ENCODE measurements at regions not wholly inside any gene's neighbourhood (a gene's known extent, or its start where the extent isn't known, plus 50 kb on each side); places are given as distances from the start of the nearest gene placed in this dataset.

- no peak overlapping the region for H3K9ac ChIP-seq (ENCODE audit: insufficient read depth, low read length, poor library complexity, severe bottlenecking)
- H3K79me2 ChIP-seq (ENCODE audit: insufficient read depth, low read length): no peaks in the 10 kb centered on the region
- Mint-ChIP-seq H3K4me1 (no peaks in the 10 kb centered on the region), H3K4me3 (no peak overlapping the region), H3K9me3 (peaks cover 0 to 7% (median 0%) of the 10 kb centered on the region in 7 donors), H3K36me3 (no peaks in the 10 kb centered on the region), H3K27me3 (ENCODE audit: low read depth in 3 of 3) (peaks cover 0 to 2% (median 0%) of the 10 kb centered on the region in 3 donors), H3K27ac (no peak overlapping the region)
- no peaks in the 10 kb centered on the region for H3K27me3 ChIP-seq (ENCODE audit: control insufficient read depth in 2 of 2, insufficient read depth in 2 of 2, low read length in 2 of 2)
- H3K36me3 ChIP-seq (replicated peaks in 1 of 2; ENCODE audit: control insufficient read depth in 1 of 2, insufficient read depth in 2 of 2, low read length in 2 of 2): no peaks in the 10 kb centered on the region
- intact Hi-C loops (cut with micrococcal nuclease): no loop called here
- H3K4me2 ChIP-seq (replicated peaks; ENCODE audit: extremely low read depth, low read length, poor library complexity, severe bottlenecking): no peak overlapping the region
- H3K4me1 ChIP-seq (ENCODE audit: control insufficient read depth in 1 of 2, insufficient read depth in 2 of 2, low read length in 2 of 2): no peaks in the 10 kb centered on the region
- no peak for TF ChIP-seq CTCF (IDR thresholded peaks at IDR 0.05)
- no peaks in the 10 kb centered on the region for H4K20me1 ChIP-seq (ENCODE audit: insufficient read depth, low read length)
- WGBS (ENCODE audit: insufficient coverage): no CpG with 5 or more reads among the region's 5 CpGs
- no peak overlapping the region for H3K4me3 ChIP-seq (replicated peaks in 1 of 3; ENCODE audit: low read depth in 2 of 3, low read length in 3 of 3)
- H3K27ac ChIP-seq (ENCODE audit: low read depth in 1 of 2, low read length in 2 of 2): no peak overlapping the region
- no peak for DNase-seq
- no peaks in the 10 kb centered on the region for H3K9me3 ChIP-seq (replicated peaks in 1 of 2; ENCODE audit: control insufficient read depth in 1 of 2, insufficient read depth in 1 of 2, low read length in 2 of 2)
- no peak overlapping the region for H2AFZ ChIP-seq (ENCODE audit: insufficient read depth, low read depth, low read length, poor library complexity, severe bottlenecking)
These were observed 142.7 kb downstream of the GALR1 start for GRCh38 chr18:77392321-77392720.

DNA sequence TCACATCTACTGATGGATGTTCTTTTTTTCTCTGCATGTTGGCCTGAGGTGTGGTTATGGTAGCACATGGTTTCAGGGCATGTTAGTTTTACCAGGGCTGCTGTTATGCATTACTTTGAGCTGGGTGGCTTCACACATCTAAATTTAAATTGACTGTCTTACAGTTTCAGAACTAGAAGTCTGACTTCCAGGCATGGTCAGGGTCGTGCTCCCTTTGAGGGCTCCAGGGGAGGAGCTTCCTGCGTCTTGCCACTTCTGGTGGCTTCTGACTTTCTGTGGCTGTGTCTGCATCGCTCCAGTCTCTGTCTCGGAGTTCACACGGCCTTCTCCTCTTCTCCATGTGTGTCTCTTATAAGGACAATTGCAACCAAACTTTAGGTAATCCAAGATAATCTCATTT is 143.9 kb downstream of the GALR1 start:
- DNase-seq: no peak
- Mint-ChIP-seq H3K4me3 (no peak overlapping the region), H3K4me1 (no peaks in the 10 kb centered on the region), H3K27ac (no peak overlapping the region), H3K27me3 (ENCODE audit: low read depth in 3 of 3) (peaks cover 0 to 2% (median 0%) of the 10 kb centered on the region in 3 donors), H3K36me3 (no peaks in the 10 kb centered on the region), H3K9me3 (peaks cover 0 to 5% (median 0%) of the 10 kb centered on the region in 7 donors)
- Histone ChIP-seq H3K79me2 (ENCODE audit: insufficient read depth, low read length) (no peaks in the 10 kb centered on the region), H4K20me1 (ENCODE audit: insufficient read depth, low read length) (no peaks in the 10 kb centered on the region), H3K4me2 (replicated peaks; ENCODE audit: extremely low read depth, low read length, poor library complexity, severe bottlenecking) (no peak overlapping the region), H3K27me3 (ENCODE audit: control insufficient read depth in 2 of 2, insufficient read depth in 2 of 2, low read length in 2 of 2) (no peaks in the 10 kb centered on the region), H3K4me1 (ENCODE audit: control insufficient read depth in 1 of 2, insufficient read depth in 2 of 2, low read length in 2 of 2) (no peaks in the 10 kb centered on the region), H3K9ac (ENCODE audit: insufficient read depth, low read length, poor library complexity, severe bottlenecking) (no peak overlapping the region), H3K9me3 (replicated peaks in 1 of 2; ENCODE audit: control insufficient read depth in 1 of 2, insufficient read depth in 1 of 2, low read length in 2 of 2) (no peaks in the 10 kb centered on the region), H3K4me3 (replicated peaks in 1 of 3; ENCODE audit: low read depth in 2 of 3, low read length in 3 of 3) (no peak overlapping the region), H2AFZ (ENCODE audit: insufficient read depth, low read depth, low read length, poor library complexity, severe bottlenecking) (no peak overlapping the region), H3K27ac (ENCODE audit: low read depth in 1 of 2, low read length in 2 of 2) (no peak overlapping the region), H3K36me3 (replicated peaks in 1 of 2; ENCODE audit: control insufficient read depth in 1 of 2, insufficient read depth in 2 of 2, low read length in 2 of 2) (no peaks in the 10 kb centered on the region)
- WGBS (ENCODE audit: insufficient coverage): 83% methylated on average over 2 of the region's 5 CpGs
- TF ChIP-seq CTCF (IDR thresholded peaks at IDR 0.05): no peak
- intact Hi-C loops (cut with micrococcal nuclease): no loop called here
